ENCODE measurements at regions not wholly inside any gene's neighbourhood (a gene's known extent, or its start where the extent isn't known, plus 50 kb on each side); places are given as distances from the start of the nearest gene placed in this dataset.

DNA sequence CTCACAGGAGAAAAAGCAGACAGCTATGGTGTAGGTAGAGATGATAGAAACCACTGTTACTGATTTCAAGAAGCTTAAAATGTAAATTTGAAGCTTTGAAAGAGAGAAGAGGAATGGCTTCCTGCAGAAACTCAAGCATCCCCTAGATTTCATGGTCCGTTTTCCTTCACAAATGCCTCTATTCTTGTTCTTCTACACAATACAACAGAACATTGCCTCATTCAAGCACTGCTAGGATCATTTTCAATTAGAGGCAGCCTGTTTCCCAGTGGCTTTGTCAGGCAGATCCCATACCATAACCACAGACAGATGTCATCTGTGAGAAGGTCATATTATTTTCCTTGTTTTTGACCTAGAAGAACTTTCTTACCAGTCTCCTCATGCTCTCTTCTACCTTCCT, 77.9 kb upstream of the SPRED1 start:
- RAD21 ChIA-PET (ENCODE audit: low non-redundant PET in 1 of 2, low total read pairs in 2 of 2, uncharacterized antibody in 2 of 2, unreplicated experiment in 2 of 2), result no interaction called here
- no peaks in the 10 kb centered on the region for H4K20me1 ChIP-seq (ENCODE audit: insufficient read depth)
- peaks cover 18% of the 10 kb centered on the region for H3K27me3 ChIP-seq (ENCODE audit: insufficient read depth, low read length)
- no TSS peak for BruUV-seq (replicated peaks)
- no peaks in the 10 kb centered on the region for H3K9me3 ChIP-seq (ENCODE audit: control insufficient read depth in 1 of 2, insufficient read depth in 1 of 2, low read depth in 1 of 2, low read length in 2 of 2)
- no peak overlapping the region for H2AFZ ChIP-seq (ENCODE audit: low read depth, low read length, poor library complexity, severe bottlenecking)
- H3K36me3 ChIP-seq (ENCODE audit: control insufficient read depth in 1 of 2, insufficient read depth in 2 of 2, low read length in 2 of 2), result no peaks in the 10 kb centered on the region
- POLR2A ChIA-PET, result no interaction called here
- DNase-seq (ENCODE audit: low read depth, low spot score), result no peak
- H3K4me3 ChIP-seq (replicated peaks in 1 of 2; ENCODE audit: low read depth in 1 of 2, low read length in 2 of 2), result no peak overlapping the region
- no peaks in the 10 kb centered on the region for H3K4me1 ChIP-seq (ENCODE audit: control insufficient read depth in 1 of 2, insufficient read depth in 2 of 2, low read length in 2 of 2)
- no peak overlapping the region for H3K9ac ChIP-seq (ENCODE audit: low read length)
- CTCF ChIA-PET, result no interaction called here
- H3K79me2 ChIP-seq (ENCODE audit: insufficient read depth, low read length), result no peaks in the 10 kb centered on the region
- intact Hi-C loops (cut with micrococcal nuclease), result no loop called here
- no peak overlapping the region for H3K4me2 ChIP-seq (ENCODE audit: low read length)
- TF ChIP-seq, protein P1, sequence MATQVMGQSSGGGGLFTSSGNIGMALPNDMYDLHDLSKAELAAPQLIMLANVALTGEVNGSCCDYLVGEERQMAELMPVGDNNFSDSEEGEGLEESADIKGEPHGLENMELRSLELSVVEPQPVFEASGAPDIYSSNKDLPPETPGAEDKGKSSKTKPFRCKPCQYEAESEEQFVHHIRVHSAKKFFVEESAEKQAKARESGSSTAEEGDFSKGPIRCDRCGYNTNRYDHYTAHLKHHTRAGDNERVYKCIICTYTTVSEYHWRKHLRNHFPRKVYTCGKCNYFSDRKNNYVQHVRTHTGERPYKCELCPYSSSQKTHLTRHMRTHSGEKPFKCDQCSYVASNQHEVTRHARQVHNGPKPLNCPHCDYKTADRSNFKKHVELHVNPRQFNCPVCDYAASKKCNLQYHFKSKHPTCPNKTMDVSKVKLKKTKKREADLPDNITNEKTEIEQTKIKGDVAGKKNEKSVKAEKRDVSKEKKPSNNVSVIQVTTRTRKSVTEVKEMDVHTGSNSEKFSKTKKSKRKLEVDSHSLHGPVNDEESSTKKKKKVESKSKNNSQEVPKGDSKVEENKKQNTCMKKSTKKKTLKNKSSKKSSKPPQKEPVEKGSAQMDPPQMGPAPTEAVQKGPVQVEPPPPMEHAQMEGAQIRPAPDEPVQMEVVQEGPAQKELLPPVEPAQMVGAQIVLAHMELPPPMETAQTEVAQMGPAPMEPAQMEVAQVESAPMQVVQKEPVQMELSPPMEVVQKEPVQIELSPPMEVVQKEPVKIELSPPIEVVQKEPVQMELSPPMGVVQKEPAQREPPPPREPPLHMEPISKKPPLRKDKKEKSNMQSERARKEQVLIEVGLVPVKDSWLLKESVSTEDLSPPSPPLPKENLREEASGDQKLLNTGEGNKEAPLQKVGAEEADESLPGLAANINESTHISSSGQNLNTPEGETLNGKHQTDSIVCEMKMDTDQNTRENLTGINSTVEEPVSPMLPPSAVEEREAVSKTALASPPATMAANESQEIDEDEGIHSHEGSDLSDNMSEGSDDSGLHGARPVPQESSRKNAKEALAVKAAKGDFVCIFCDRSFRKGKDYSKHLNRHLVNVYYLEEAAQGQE (IDR thresholded peaks at IDR 0.05; ENCODE audit: low read depth), result no peak
- TF ChIP-seq FOSL1 (IDR thresholded peaks at IDR 0.05; ENCODE audit: low read depth) (no peak), TCF7L2 (IDR thresholded peaks at IDR 0.05; ENCODE audit: borderline replicate concordance, extremely low read depth, insufficient read depth, insufficient read length) (no peak), POLR2AphosphoS5 (IDR thresholded peaks at IDR 0.05; ENCODE audit: low read depth, low read length) (no peak), EZH2 (IDR thresholded peaks at IDR 0.05) (no peak), JUND (IDR thresholded peaks at IDR 0.05) (no peak), RAD21 (IDR thresholded peaks at IDR 0.05; ENCODE audit: low read depth) (no peak), EGR1 (IDR thresholded peaks at IDR 0.05; ENCODE audit: low read depth) (no peak), YY1 (IDR thresholded peaks at IDR 0.05; ENCODE audit: extremely low read depth, insufficient replicate concordance, low read depth, low read length) (no peak), SP1 (IDR thresholded peaks at IDR 0.05; ENCODE audit: low read depth) (no peak), EZH2phosphoT487 (IDR thresholded peaks at IDR 0.05; ENCODE audit: borderline replicate concordance) (no peak)
- TF ChIP-seq, protein P2, sequence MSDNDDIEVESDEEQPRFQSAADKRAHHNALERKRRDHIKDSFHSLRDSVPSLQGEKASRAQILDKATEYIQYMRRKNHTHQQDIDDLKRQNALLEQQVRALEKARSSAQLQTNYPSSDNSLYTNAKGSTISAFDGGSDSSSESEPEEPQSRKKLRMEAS (IDR thresholded peaks at IDR 0.05), result no peak
- no peak for ATAC-seq
- no peak overlapping the region for H3K27ac ChIP-seq (ENCODE audit: low read depth, low read length)
- no peaks in the 10 kb centered on the region for H3K9me2 ChIP-seq (ENCODE audit: insufficient read depth)

All from HCT116 (cell line).